ENCODE measurements at regions not wholly inside any gene's neighbourhood (a gene's known extent, or its start where the extent isn't known, plus 50 kb on each side); places are given as distances from the start of the nearest gene placed in this dataset.

- no peak for DNase-seq
These were observed 97.7 kb upstream of the ZPBP start for GRCh38 chr7:50190776-50191175.

More at GRCh38 chr7:50190776-50191175, 97.7 kb upstream of the ZPBP start:
- H3K79me1 ChIP-seq (ENCODE audit: low read depth in 1 of 2, low read length in 2 of 2): no peaks in the 10 kb centered on the region
- no peak overlapping the region for H2BK120ac ChIP-seq (ENCODE audit: low read depth, low read length)
- H2BK15ac ChIP-seq (ENCODE audit: low read depth, low read length): no peak overlapping the region
- H3K4me1 ChIP-seq (ENCODE audit: control insufficient read depth, insufficient read depth, low read length): no peaks in the 10 kb centered on the region
- no peak overlapping the region for H3K4me3 ChIP-seq (ENCODE audit: insufficient read depth, low read depth, low read length)
- TF ChIP-seq RAD21 (IDR thresholded peaks at IDR 0.05; ENCODE audit: low read length) (no peak), SMC3 (IDR thresholded peaks at IDR 0.05; ENCODE audit: low read depth, low read length) (no peak), CTCF (conservative IDR thresholded peaks at IDR 0.05; ENCODE audit: low read depth, low read length) (no peak), USF2 (IDR thresholded peaks at IDR 0.05; ENCODE audit: low read depth, low read length) (no peak), MAFK (IDR thresholded peaks at IDR 0.05; ENCODE audit: low read depth, low read length) (no peak), MXI1 (IDR thresholded peaks at IDR 0.05; ENCODE audit: borderline replicate concordance, low read depth, low read length) (no peak), POLR2A (IDR thresholded peaks at IDR 0.05; ENCODE audit: low read depth, low read length) (no peak), RFX5 (IDR thresholded peaks at IDR 0.05; ENCODE audit: low read depth, low read length) (no peak), BHLHE40 (IDR thresholded peaks at IDR 0.05; ENCODE audit: low read depth, low read length) (no peak), MAZ (IDR thresholded peaks at IDR 0.05; ENCODE audit: borderline replicate concordance, low read depth, low read length) (no peak), NFE2L2 (IDR thresholded peaks at IDR 0.05; ENCODE audit: low read depth, low read length) (no peak), CHD1 (IDR thresholded peaks at IDR 0.05; ENCODE audit: low read depth, low read length) (no peak)
- POLR2A ChIA-PET (ENCODE audit: unreplicated experiment): no interaction called here
- H3K4ac ChIP-seq (ENCODE audit: low read depth, low read length): no peak overlapping the region
- ATAC-seq (ENCODE audit: low read depth): no peak
- no peak overlapping the region for H4K91ac ChIP-seq (ENCODE audit: insufficient read depth, low read depth, low read length)
- H4K20me1 ChIP-seq (ENCODE audit: insufficient read depth, low read length): no peaks in the 10 kb centered on the region
- no peaks in the 10 kb centered on the region; the same call in 1 of the 2 replicates for H3K9me3 ChIP-seq (ENCODE audit: control insufficient read depth, insufficient read depth, low read length)
- no peak overlapping the region for H3K14ac ChIP-seq (replicated peaks; ENCODE audit: low read depth, low read length)
- no peak overlapping the region for H2AK9ac ChIP-seq (replicated peaks; ENCODE audit: low read depth, low read length, poor library complexity)
- no peak overlapping the region for H3K18ac ChIP-seq (ENCODE audit: low read depth, low read length)
- no TSS peak for BruUV-seq (replicated peaks)
- dilution Hi-C loops (cut with HindIII; ENCODE audit: low sequenced_read_pairs, unreplicated experiment): no loop called here
- no peak overlapping the region for H3K9ac ChIP-seq (ENCODE audit: low read depth, low read length)
- H4K8ac ChIP-seq (ENCODE audit: low read depth in 2 of 2, low read length in 2 of 2): no peak overlapping the region
- intact Hi-C loops (cut with micrococcal nuclease): no loop called here
- no peaks in the 10 kb centered on the region for H3K9me1 ChIP-seq (ENCODE audit: insufficient read depth, low read length)
- no peaks in the 10 kb centered on the region for H3K36me3 ChIP-seq (ENCODE audit: control insufficient read depth, insufficient read depth, low read length)
- H2AK5ac ChIP-seq (ENCODE audit: low read depth, low read length): no peak overlapping the region
- CTCF ChIA-PET: no interaction called here
- H3K27me3 ChIP-seq (ENCODE audit: control insufficient read depth, insufficient read depth, low read length): no peaks in the 10 kb centered on the region
- H2BK20ac ChIP-seq (ENCODE audit: low read depth, low read length): no peak overlapping the region
- no peak overlapping the region for H4K5ac ChIP-seq (ENCODE audit: low read depth, low read length)
- H2AFZ ChIP-seq (replicated peaks; ENCODE audit: low read length, poor library complexity): no peak overlapping the region
- H3K56ac ChIP-seq (ENCODE audit: extremely low read depth, insufficient read depth, low read length): no peak overlapping the region
- no peak overlapping the region for H3K27ac ChIP-seq (ENCODE audit: insufficient read depth, low read length)
- H2BK5ac ChIP-seq (ENCODE audit: low read depth, low read length, poor library complexity, severe bottlenecking): no peak overlapping the region
- H3K23ac ChIP-seq (ENCODE audit: low read depth, low read length): no peak overlapping the region
- H3K4me2 ChIP-seq (ENCODE audit: low read depth, low read length): no peak overlapping the region
- no CpG with 5 or more reads among the region's 1 CpG for WGBS, 2 experiments (ENCODE audit: extremely low coverage in 2 of 2, insufficient read length in 1 of 2)
- in situ Hi-C loops (cut with MboI; ENCODE audit: low sequenced_read_pairs): no loop called here
